GM21723 (cell line): ENCODE measurements at regions not wholly inside any gene's neighbourhood (a gene's known extent, or its start where the extent isn't known, plus 50 kb on each side); places are given as distances from the start of the nearest gene placed in this dataset.

ENCODE experiments used
- ATAC-seq: cut with Tn5 transposase; IDR thresholded peaks from one replicate; pipeline ENCODE4 v1.9.1; 2021; ENCODE audit warnings: mild to moderate bottlenecking, moderate library complexity; ENCODE audit not compliant: unreplicated experiment

GRCh38 chr5:167167191-167167795, 1124.2 kb upstream of the WWC1 start:
- no peak for ATAC-seq

DNA sequence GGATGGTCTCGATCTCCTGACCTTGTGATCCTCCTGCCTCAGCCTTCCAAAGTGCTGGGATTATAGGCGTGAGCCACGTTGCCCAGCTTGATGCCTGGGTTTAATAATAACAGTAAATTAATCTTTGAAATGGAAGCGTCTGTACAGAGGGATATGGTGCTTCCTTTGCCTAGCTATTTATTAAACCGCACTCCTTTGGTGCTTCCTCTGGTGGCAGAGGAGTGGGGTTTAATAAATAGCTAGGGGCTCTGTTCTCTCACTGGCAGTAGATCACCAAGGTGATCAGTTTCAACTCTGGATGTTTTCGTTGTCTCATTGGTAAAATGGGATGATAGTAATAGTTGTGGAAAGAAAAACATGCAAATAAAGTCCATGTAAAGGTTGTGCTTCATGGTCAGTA, 1122.5 kb upstream of the WWC1 start:
- no peak for ATAC-seq

DNA sequence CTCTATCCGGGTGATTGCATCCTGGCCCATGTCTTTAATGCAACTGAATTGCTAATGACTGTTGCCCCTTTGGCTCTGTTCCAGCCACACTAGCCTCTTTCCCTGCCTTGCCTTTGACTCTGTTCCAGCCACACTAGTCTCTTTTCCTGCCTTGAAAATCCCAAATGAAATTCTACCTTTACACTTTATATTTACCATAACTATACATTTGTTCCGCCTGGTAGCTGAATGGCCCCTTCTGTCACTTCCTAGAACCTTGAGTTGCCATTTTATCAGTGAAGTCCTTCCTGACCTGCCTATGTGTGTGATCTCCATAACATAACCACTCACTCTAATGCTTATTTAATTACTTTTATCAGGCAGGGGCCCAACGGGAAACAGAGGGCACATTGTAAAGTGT, 1120.4 kb upstream of the WWC1 start:
- no peak for ATAC-seq

- no peak for ATAC-seq
These were observed 1113.7 kb upstream of the WWC1 start for GRCh38 chr5:167177736-167178135.

DNA sequence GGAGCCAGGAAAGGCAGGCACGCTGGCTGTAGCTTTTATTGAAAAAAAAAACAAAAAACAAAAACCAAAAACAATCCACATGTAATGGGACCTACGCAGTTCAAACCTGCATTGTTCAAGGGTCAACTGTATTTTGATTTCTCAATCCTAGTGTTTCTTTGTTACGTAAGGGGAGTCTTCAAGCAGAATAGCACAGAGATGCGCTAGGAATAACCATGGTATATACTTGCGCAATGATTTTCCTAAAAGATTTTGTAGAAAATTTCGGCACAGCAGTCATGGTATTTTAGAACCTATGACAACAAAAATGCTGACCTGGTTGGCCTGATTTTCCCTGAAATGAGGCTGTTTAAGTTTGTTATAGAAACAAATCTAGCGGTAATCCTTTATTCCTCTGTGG, 1110.5 kb upstream of the WWC1 start:
- no peak for ATAC-seq

DNA sequence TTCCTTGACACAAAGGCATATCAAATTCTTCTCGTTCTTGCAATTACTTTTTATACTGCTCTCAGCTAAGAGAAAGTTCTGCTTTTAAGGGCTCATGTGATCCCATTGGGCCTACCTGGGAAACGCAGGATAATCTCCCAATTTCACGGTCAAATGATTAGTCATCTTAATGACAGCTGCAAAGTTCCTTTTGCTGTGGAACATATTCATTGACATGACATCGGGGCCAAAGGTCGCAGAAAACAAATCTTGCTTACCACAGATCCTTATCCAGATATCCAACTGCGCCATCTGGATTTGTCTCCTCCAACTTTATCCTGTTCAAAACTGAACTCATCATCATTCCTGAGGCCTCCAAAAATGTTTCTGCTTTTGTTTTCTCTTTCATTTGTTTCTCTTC, 1085.6 kb upstream of the WWC1 start:
- no peak for ATAC-seq

- no peak for ATAC-seq
These were observed 1084.4 kb upstream of the WWC1 start for GRCh38 chr5:167207081-167207480.

GRCh38 chr5:167208911-167209310, 1082.5 kb upstream of the WWC1 start:
- no peak for ATAC-seq

DNA sequence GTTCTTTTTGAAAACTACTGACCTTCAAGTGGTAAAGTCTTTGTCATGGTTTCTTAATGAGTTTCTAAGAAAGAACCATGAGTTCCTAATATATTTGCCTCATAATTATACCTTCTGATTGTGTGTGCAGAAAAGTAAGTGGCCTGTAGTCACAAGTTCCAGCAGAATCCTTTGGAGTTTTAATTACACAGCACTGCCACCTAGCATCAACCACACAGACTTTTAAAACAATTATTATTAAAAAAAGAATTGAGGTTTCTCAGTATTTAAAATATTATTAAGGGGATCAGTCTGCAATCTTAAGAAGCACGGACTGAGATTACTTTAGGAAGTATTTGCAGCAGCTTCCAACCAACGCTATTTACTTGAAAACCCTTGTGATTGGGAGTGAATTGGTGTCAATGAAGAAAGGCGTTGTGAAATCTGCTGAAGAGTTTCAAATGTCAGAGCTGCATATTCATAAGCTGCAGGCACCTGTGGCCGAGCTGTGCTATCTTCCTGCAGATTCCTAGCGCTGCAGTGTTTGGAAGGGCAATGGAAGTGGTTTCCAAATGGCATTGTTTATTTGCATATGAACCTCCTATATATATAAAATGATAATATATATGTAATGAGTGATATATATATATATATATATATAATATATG, 1074.2 kb upstream of the WWC1 start:
- no peak for ATAC-seq

DNA sequence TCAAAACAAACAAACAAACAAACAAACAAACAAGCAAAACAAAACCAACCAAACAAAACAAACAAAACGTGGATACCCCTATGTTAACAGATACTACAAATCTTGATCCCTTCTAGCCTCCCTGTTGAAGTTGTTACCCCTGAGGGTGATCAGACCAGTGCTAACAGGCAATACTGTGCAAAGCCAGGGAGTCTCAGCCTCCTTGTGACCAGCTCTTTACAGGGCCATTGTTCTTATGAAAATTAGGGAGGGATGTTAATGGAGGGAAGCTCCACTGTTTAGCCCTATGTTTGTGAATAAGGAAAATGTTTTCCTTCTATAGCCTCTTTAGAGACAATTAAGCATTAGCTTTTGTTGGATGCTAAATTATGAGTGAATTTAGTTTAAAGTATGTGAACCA, 1072.1 kb upstream of the WWC1 start:
- ATAC-seq: no peak

- no peak for ATAC-seq
These were observed 1065.1 kb upstream of the WWC1 start for GRCh38 chr5:167226386-167226785.

DNA sequence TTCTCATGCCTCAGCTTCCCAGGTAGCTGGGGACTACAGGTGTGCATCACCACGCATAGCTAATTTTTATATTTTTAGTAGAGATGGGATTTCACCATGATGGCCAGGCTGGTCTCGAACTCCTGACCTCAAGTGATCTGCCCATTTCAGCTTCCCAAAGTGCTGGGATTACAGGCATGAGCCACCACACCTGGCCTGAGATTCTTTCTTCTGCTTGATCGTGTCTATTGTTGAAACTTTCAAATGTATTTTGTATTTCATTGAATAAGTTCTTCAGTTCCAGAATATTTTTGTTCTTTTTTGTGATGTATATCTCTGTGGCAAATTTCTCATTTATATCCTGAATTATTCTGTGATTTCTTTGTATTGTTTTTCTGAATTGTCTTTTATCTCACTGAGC, 1063.3 kb upstream of the WWC1 start:
- ATAC-seq: no peak

DNA sequence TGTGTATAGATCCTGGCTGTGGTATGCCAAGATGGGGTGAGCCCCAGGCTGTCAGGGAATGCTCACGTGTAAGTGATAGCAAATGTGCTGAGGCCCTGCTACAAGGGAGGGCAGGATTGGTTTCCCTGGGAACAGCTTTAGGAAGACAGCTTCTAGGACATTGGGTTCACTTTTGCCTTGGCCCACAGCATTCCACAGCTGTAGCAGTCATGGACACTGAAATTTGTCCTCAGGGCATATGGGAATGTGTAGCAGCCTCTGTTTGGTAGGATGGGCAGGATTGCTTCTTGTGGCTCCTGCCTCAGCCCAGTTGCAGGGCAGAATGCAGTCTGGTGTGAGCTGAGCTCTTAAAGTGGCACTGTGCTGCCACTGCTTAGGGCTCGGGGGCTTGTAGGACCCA, 1061.7 kb upstream of the WWC1 start:
- ATAC-seq: no peak

- no peak for ATAC-seq
These were observed 1061.0 kb upstream of the WWC1 start for GRCh38 chr5:167230414-167230813.

DNA sequence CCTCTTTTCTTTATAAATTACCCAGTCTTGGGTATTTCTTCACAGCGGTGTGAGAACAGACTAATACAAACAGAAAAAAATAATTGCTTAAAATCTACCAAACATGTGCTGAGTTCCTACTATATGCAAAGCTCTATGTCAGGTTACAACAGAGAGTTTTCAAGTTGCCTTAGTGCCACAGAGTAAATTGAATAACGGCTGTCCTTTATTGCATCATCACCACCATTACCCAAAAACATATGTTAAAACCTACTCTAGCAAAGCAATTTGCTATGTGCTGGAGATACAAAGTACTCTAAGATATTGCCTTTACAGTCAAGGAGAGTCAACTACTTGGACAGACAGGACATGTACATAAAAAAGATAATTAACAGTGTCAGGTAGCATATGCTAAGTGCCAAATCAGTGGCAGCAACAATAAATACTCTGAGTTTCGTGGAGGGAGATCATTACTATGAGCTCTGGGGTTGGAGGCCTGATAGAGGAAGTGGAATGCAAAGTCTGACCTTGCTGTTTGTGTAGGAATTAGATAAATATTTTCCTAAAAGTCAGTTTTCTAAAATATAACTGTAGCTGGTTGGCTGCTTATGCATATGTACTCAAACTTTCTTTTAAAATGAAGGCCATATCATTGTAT, 1058.7 kb upstream of the WWC1 start:
- ATAC-seq: no peak

DNA sequence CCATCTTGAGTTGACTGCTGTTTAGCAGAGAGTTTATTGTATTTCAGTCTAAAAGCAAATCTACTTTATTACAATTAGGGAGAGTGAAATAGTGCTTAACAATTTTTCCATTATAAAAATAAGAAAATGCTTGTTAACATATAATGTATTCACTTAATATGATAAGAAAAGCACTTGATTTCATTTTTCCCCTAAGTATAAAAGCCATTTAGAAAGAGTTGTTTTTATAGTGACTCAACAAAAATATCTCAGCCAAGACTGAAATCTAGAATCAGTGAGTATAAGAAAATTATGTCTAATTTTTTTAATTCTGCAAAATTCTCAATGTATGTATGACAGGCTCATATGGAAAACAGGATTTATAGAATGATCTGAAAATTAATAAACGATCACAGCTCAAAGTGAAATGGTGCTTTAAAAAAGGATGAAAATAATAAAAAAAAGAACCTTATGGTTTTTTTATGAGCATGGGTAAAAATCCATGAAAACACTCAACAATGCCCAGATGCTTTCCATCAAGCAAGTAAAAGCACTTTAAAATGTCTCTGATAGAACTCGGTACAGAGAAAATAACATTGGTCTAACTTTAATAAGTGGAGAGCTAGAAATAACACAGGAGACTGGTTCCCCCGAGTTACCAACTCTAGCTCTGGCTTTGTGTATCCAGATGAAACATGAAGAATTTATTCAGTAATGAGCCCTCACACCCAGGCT, 1057.8 kb upstream of the WWC1 start:
- no peak for ATAC-seq

- ATAC-seq: no peak
These were observed 1049.9 kb upstream of the WWC1 start for GRCh38 chr5:167241436-167242067.

DNA sequence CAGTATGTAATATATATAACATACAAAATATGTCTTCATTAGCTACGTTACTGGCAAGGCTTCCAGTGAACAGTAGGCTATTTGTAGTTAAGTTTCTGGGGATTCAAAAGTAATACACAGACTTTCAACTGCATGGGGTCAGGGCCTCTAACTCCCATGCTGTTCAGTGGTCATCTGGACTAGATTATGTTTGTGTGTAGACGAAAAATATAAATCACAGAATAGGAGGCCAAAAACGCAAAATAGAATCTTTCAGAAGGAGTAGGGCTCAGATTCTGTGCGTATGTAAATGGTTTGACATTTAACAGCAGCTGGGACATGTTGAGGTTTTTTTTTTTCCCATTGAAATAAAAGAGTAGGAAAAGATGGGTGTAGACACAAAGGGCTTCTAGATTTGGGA, 1048.7 kb upstream of the WWC1 start:
- no peak for ATAC-seq

- no peak for ATAC-seq
These were observed 1048.0 kb upstream of the WWC1 start for GRCh38 chr5:167243463-167243862.

GRCh38 chr5:167244583-167244982, 1046.9 kb upstream of the WWC1 start:
- no peak for ATAC-seq

DNA sequence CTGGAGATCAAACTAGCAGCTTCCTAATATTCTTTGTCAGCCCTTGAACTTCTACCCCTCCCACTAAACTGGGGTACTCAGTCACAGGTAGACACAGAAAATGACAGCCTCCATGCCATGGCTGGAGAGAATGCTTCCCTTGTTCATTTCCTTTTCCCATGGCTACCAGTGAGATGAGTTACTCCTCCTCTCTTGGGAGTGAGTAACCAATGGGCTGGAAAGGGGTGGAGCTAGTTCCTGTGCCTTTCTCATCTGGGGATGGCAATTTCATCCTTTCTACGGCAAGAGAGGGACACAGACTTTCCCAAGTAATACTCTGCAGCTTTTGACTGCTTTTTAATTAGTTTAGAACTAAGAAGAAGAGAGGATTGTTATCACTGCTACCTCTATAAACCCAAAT, 1045.6 kb upstream of the WWC1 start:
- ATAC-seq: no peak

DNA sequence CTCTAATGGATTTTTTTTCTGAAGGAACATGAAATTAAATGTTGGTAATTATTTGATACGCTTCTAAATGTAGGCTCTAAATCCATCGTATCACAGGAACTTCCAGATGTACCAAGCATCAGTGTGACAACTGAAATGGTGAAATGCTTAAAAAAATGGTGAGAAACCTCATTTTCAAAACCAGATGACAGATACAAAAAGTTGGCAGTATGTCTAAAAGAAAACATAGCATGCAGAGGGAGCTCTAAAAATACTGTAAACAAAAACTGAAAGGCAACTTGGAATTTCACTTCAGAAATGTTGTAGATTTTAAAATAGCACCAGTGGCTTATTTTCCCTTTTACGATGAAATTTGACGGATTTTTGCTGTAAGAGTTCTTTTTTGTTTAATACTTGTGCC, 1043.6 kb upstream of the WWC1 start:
- no peak for ATAC-seq
